Activated T-cell treated with anti-CD3 and anti-CD28 coated beads, Interleukin-2, amount 50 U/mL, for 72 hours (primary cell): ENCODE measurements at regions not wholly inside any gene's neighbourhood (a gene's known extent, or its start where the extent isn't known, plus 50 kb on each side); places are given as distances from the start of the nearest gene placed in this dataset.
"Not testable (repeated sequence)": the region's sequence is repeated elsewhere in the genome, so short reads cannot be mapped to it uniquely, and the experiment has no call there.

Experiments
- ATAC-seq, 2 donors: fragments of 150-1000 bp; cut with Tn5 transposase; replicated peaks in 1 of 2; 2 replicates each; pipeline ENCODE4 v1.10.0; 2021; ENCODE audit warnings: moderate library complexity in 2 of 2, mild to moderate bottlenecking in 1 of 2
- DNase-seq, 2 donors: peaks; one replicate each; pipeline ENCODE4 v3.0.0; 2021 to 2022; ENCODE audit warnings: mixed read lengths in 1 of 2
- H3K27ac Mint-ChIP-seq: one replicate; pipeline ENCODE4 v1.8.0; 2022; ENCODE audit warnings: mild to moderate bottlenecking, moderate library complexity, mixed read lengths
- H3K27me3 Mint-ChIP-seq: one replicate; pipeline ENCODE4 v1.8.0; 2022; ENCODE audit warnings: low read depth, mixed read lengths
- H3K36me3 Mint-ChIP-seq, 2 donors: one replicate each; pipeline ENCODE4 v1.8.0; 2022; ENCODE audit warnings: mixed read lengths in 2 of 2, mild to moderate bottlenecking in 1 of 2; ENCODE audit not compliant: insufficient read depth in 2 of 2
- H3K4me1 Mint-ChIP-seq: one replicate; pipeline ENCODE4 v1.8.0; 2022; ENCODE audit warnings: low read depth, mixed read lengths
- H3K4me3 Mint-ChIP-seq, 2 donors: one replicate each; pipeline ENCODE4 v1.8.0; 2022; ENCODE audit warnings: mild to moderate bottlenecking in 2 of 2, mixed read lengths in 2 of 2, moderate library complexity in 2 of 2
- H3K9me3 Mint-ChIP-seq, 2 donors: one replicate each; pipeline ENCODE4 v1.8.0; 2022; ENCODE audit warnings: mixed read lengths in 2 of 2

GRCh38 chr2:87470381-87471380 lies 277.2 kb upstream of the PLGLB2 start:
- peak overlapping the region; percentile 99 for H3K27ac Mint-ChIP-seq
- ATAC-seq (peak; percentile 47 to 50), DNase-seq (peak; percentile 48 to 62)
- H3K27me3 Mint-ChIP-seq, H3K36me3 Mint-ChIP-seq, H3K9me3 Mint-ChIP-seq: not testable (repeated sequence)
- H3K4me1 Mint-ChIP-seq = peaks cover 36% of the 10 kb centered on the region
- peak overlapping the region; percentile 88 for H3K4me3 Mint-ChIP-seq

GRCh38 chr2:87471478-87471877 lies 276.4 kb upstream of the PLGLB2 start:
- not testable (repeated sequence) for H3K36me3 Mint-ChIP-seq, H3K9me3 Mint-ChIP-seq, DNase-seq, H3K27me3 Mint-ChIP-seq, ATAC-seq
- peaks cover 39% of the 10 kb centered on the region for H3K4me1 Mint-ChIP-seq
- H3K4me3 Mint-ChIP-seq = peak overlapping the region; percentile 88
- H3K27ac Mint-ChIP-seq = peak overlapping the region; percentile 99

GRCh38 chr2:87476223-87476872 lies 271.5 kb upstream of the PLGLB2 start:
- Mint-ChIP-seq H3K4me3 (peak overlapping the region; percentile 76 to 85), H3K4me1 (peaks cover 34% of the 10 kb centered on the region), H3K27ac (peak overlapping the region; percentile 95)
- peak; percentile 43 to 44 for ATAC-seq
- not testable (repeated sequence) for DNase-seq, H3K27me3 Mint-ChIP-seq, H3K9me3 Mint-ChIP-seq, H3K36me3 Mint-ChIP-seq

GRCh38 chr2:87476936-87477335 lies 271.0 kb upstream of the PLGLB2 start:
- Mint-ChIP-seq H3K4me1 (peaks cover 34% of the 10 kb centered on the region), H3K27ac (peak overlapping the region; percentile 95), H3K4me3 (peak overlapping the region; percentile 76 to 85)
- ATAC-seq = peak; percentile 83 to 86
- H3K9me3 Mint-ChIP-seq, H3K27me3 Mint-ChIP-seq, H3K36me3 Mint-ChIP-seq: not testable (repeated sequence)
- DNase-seq = peak; percentile 58 to 62

- peak overlapping the region; percentile 20 to 66 for H3K4me3 Mint-ChIP-seq
- ATAC-seq = not testable (repeated sequence)
Measured at GRCh38 chr2:87477669-87478428, 270.0 kb upstream of the PLGLB2 start.

GRCh38 chr2:87478911-87479310 lies 269.0 kb upstream of the PLGLB2 start:
- ATAC-seq, H3K27me3 Mint-ChIP-seq, H3K9me3 Mint-ChIP-seq, DNase-seq, H3K27ac Mint-ChIP-seq: not testable (repeated sequence)
- peaks cover 45% of the 10 kb centered on the region for H3K4me1 Mint-ChIP-seq
- H3K4me3 Mint-ChIP-seq = peak overlapping the region in 1 of 2 donors; percentile 68
- peaks cover 9 to 15% of the 10 kb centered on the region in 2 donors for H3K36me3 Mint-ChIP-seq

More at GRCh38 chr2:87477669-87478428, 270.0 kb upstream of the PLGLB2 start:
- Mint-ChIP-seq H3K36me3 (peaks cover 9 to 15% of the 10 kb centered on the region in 2 donors), H3K4me1 (peaks cover 40% of the 10 kb centered on the region)
- not testable (repeated sequence) for DNase-seq, H3K9me3 Mint-ChIP-seq, H3K27ac Mint-ChIP-seq, H3K27me3 Mint-ChIP-seq

- Mint-ChIP-seq H3K27ac (peak overlapping the region; percentile 57), H3K36me3 (peaks cover 5 to 14% of the 10 kb centered on the region in 2 donors), H3K4me1 (peaks cover 27% of the 10 kb centered on the region), H3K4me3 (peak overlapping the region; percentile 65 to 75)
- not testable (repeated sequence) for H3K9me3 Mint-ChIP-seq, H3K27me3 Mint-ChIP-seq
- ATAC-seq (peak; percentile 56), DNase-seq (peak in 1 of 2 donors; percentile 22)
Measured at GRCh38 chr2:87483093-87483680, 264.7 kb upstream of the PLGLB2 start.

GRCh38 chr2:87484363-87484762 lies 263.5 kb upstream of the PLGLB2 start:
- not testable (repeated sequence) for ATAC-seq, H3K27me3 Mint-ChIP-seq

GRCh38 chr2:87485455-87485854 lies 262.4 kb upstream of the PLGLB2 start:
- H3K9me3 Mint-ChIP-seq, H3K27ac Mint-ChIP-seq, DNase-seq, H3K4me3 Mint-ChIP-seq, H3K36me3 Mint-ChIP-seq, H3K27me3 Mint-ChIP-seq: not testable (repeated sequence)
- peaks cover 30% of the 10 kb centered on the region for H3K4me1 Mint-ChIP-seq
- peak in 1 of 2 donors; percentile 19 for ATAC-seq

More at GRCh38 chr2:87484363-87484762, 263.5 kb upstream of the PLGLB2 start:
- peaks cover 35% of the 10 kb centered on the region for H3K4me1 Mint-ChIP-seq
- not testable (repeated sequence) for H3K9me3 Mint-ChIP-seq, H3K4me3 Mint-ChIP-seq, H3K27ac Mint-ChIP-seq, DNase-seq
- H3K36me3 Mint-ChIP-seq = peaks cover 5 to 14% of the 10 kb centered on the region in 2 donors

- H3K4me3 Mint-ChIP-seq = peak overlapping the region in 1 of 2 donors; percentile 63
- H3K9me3 Mint-ChIP-seq, H3K36me3 Mint-ChIP-seq, H3K27ac Mint-ChIP-seq, H3K27me3 Mint-ChIP-seq: not testable (repeated sequence)
- DNase-seq = peak; percentile 36 to 51
- peaks cover 30% of the 10 kb centered on the region for H3K4me1 Mint-ChIP-seq
- ATAC-seq = peak; percentile 77 to 81
Measured at GRCh38 chr2:87485884-87486283, 262.0 kb upstream of the PLGLB2 start.

GRCh38 chr2:87486413-87486812 lies 261.5 kb upstream of the PLGLB2 start:
- DNase-seq (peak; percentile 31 to 33), ATAC-seq (peak; percentile 58)
- H3K4me1 Mint-ChIP-seq = peaks cover 30% of the 10 kb centered on the region
- peak overlapping the region; percentile 63 to 68 for H3K4me3 Mint-ChIP-seq
- peak overlapping the region; percentile 50 for H3K27ac Mint-ChIP-seq
- not testable (repeated sequence) for H3K27me3 Mint-ChIP-seq, H3K36me3 Mint-ChIP-seq, H3K9me3 Mint-ChIP-seq

- peaks cover 23% of the 10 kb centered on the region for H3K4me1 Mint-ChIP-seq
- H3K9me3 Mint-ChIP-seq, H3K36me3 Mint-ChIP-seq, ATAC-seq, DNase-seq, H3K27me3 Mint-ChIP-seq: not testable (repeated sequence)
- peak overlapping the region; percentile 17 to 50 for H3K4me3 Mint-ChIP-seq
- H3K27ac Mint-ChIP-seq = peak overlapping the region; percentile 46
Measured at GRCh38 chr2:87488021-87488420, 259.9 kb upstream of the PLGLB2 start.
